ENCODE measurements at regions not wholly inside any gene's neighbourhood (a gene's known extent, or its start where the extent isn't known, plus 50 kb on each side); places are given as distances from the start of the nearest gene placed in this dataset.

GRCh38 chr6:126526547-126526946 is 186.6 kb downstream of the CENPW start:
- no peaks in the 10 kb centered on the region for H3K36me3 ChIP-seq (ENCODE audit: control insufficient read depth, insufficient read depth, low read length)
- no peak overlapping the region for H3K4me3 ChIP-seq (ENCODE audit: low read length)
- no CpG with 5 or more reads among the region's 2 CpGs for WGBS (ENCODE audit: insufficient coverage)
- no peak overlapping the region for H3K27ac ChIP-seq (ENCODE audit: low read length)
- H3K9me3 ChIP-seq (replicated peaks; ENCODE audit: control insufficient read depth, low read depth, low read length) = no peaks in the 10 kb centered on the region
- DNase-seq = no peak
- H3K4me1 ChIP-seq (ENCODE audit: control insufficient read depth, insufficient read depth, low read length) = no peaks in the 10 kb centered on the region
- H3K27me3 ChIP-seq (ENCODE audit: control insufficient read depth, insufficient read depth, low read length) = no peaks in the 10 kb centered on the region

DNA sequence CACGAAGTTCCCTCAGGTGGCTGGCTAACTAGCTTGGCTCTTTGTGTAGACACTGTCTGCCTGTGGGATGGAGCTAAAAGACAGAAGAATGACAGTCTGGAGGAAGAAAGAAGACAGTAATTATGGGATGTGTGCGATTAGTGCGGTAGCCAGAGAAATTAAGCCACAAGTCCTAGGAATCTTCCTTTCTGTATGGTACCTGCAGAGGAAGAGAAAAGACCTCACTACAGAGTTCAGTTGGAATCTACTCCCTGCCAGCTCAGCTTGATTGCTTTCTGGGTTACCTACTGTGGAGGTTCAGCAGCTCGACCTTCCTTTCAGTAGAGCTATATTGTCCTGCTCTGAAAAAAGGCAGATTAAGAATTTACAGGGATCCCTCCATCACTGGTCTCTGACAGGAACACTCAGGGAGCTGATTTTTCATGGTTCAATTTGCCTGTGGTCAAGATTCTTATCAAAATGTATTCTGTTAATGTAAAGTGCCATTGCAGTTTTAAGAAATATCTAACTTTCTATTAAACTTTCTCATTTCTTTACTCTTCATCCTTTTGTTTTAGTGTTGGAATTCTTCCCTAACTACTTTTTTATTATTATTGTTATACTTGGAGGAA is 187.2 kb downstream of the CENPW start:
- DNase-seq = no peak
- H3K27me3 ChIP-seq (ENCODE audit: control insufficient read depth, insufficient read depth, low read length) = no peaks in the 10 kb centered on the region
- WGBS (ENCODE audit: insufficient coverage) = 77% methylated on average over 3 of the region's 4 CpGs
- H3K36me3 ChIP-seq (ENCODE audit: control insufficient read depth, insufficient read depth, low read length) = no peaks in the 10 kb centered on the region
- no peaks in the 10 kb centered on the region for H3K4me1 ChIP-seq (ENCODE audit: control insufficient read depth, insufficient read depth, low read length)
- no peak overlapping the region for H3K4me3 ChIP-seq (ENCODE audit: low read length)
- no peaks in the 10 kb centered on the region for H3K9me3 ChIP-seq (replicated peaks; ENCODE audit: control insufficient read depth, low read depth, low read length)
- H3K27ac ChIP-seq (ENCODE audit: low read length) = no peak overlapping the region

DNA sequence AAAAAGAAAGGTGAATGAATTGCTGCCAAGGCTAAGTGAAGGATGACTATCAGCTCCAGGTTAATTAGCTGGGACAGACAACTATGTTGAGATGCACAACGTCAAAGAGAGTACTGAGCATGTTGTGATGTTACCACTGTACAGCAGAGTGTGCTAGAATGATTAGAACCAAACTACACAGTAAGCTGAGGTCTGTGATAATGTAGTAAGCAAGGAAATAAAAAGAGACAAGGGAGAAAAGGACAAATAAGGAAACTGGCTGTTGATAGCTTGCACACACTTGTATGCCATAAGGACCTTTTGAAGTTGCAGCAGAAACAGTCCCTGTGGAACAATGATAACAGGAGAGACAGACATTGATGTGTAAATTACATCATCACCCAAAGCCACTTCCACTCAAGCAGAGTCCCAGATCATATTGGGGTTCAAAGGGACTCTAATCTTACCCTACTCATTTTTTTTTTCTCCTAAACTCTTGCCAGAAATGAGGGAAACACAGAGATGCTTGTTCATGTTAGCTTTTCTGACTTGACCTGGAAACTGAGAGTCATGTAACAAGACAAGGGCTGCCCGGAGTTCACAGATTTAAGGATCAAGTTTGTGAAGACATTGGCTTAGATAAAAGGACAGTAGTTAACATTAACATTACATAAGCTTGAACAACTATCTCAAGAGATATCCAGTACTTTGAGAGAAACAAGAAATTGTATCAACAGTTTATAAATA is 189.9 kb downstream of the CENPW start:
- Histone ChIP-seq H3K27ac (ENCODE audit: low read length) (no peak overlapping the region), H3K4me1 (ENCODE audit: control insufficient read depth, insufficient read depth, low read length) (no peaks in the 10 kb centered on the region), H3K4me3 (ENCODE audit: low read length) (no peak overlapping the region), H3K36me3 (ENCODE audit: control insufficient read depth, insufficient read depth, low read length) (no peaks in the 10 kb centered on the region), H3K9me3 (replicated peaks; ENCODE audit: control insufficient read depth, low read depth, low read length) (no peaks in the 10 kb centered on the region), H3K27me3 (ENCODE audit: control insufficient read depth, insufficient read depth, low read length) (no peaks in the 10 kb centered on the region)
- WGBS (ENCODE audit: insufficient coverage) = no CpG with 5 or more reads among the region's 2 CpGs
- peak; percentile 61 for DNase-seq

GRCh38 chr6:126530775-126531174 is 190.9 kb downstream of the CENPW start:
- Histone ChIP-seq H3K27ac (ENCODE audit: low read length) (no peak overlapping the region), H3K27me3 (ENCODE audit: control insufficient read depth, insufficient read depth, low read length) (no peaks in the 10 kb centered on the region), H3K4me3 (ENCODE audit: low read length) (no peak overlapping the region), H3K9me3 (replicated peaks; ENCODE audit: control insufficient read depth, low read depth, low read length) (no peaks in the 10 kb centered on the region), H3K4me1 (ENCODE audit: control insufficient read depth, insufficient read depth, low read length) (no peaks in the 10 kb centered on the region), H3K36me3 (ENCODE audit: control insufficient read depth, insufficient read depth, low read length) (no peaks in the 10 kb centered on the region)
- DNase-seq = peak; percentile 41

DNA sequence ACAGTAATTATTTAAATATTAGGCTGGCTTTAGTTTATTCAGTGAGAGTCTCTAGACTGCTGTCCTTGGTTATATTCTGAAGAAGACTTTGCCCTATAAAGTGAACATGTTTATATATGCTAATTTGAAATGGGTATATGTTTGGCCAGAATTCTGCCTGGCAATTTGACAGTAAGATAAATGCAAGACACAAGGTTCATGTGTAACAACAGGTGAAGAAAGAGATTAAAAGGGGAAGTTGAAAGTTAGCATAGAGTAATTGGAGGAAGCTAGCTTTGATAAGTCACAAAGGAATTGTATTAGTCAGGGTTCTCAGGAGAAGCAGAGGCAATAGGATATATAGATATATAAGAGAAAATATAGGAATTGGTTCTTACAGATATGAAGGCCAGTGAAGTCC is 191.4 kb downstream of the CENPW start:
- Histone ChIP-seq H3K4me1 (ENCODE audit: control insufficient read depth, insufficient read depth, low read length) (no peaks in the 10 kb centered on the region), H3K27ac (ENCODE audit: low read length) (no peak overlapping the region), H3K4me3 (ENCODE audit: low read length) (no peak overlapping the region), H3K9me3 (replicated peaks; ENCODE audit: control insufficient read depth, low read depth, low read length) (no peaks in the 10 kb centered on the region), H3K27me3 (ENCODE audit: control insufficient read depth, insufficient read depth, low read length) (no peaks in the 10 kb centered on the region), H3K36me3 (ENCODE audit: control insufficient read depth, insufficient read depth, low read length) (no peaks in the 10 kb centered on the region)
- no peak for DNase-seq

DNA sequence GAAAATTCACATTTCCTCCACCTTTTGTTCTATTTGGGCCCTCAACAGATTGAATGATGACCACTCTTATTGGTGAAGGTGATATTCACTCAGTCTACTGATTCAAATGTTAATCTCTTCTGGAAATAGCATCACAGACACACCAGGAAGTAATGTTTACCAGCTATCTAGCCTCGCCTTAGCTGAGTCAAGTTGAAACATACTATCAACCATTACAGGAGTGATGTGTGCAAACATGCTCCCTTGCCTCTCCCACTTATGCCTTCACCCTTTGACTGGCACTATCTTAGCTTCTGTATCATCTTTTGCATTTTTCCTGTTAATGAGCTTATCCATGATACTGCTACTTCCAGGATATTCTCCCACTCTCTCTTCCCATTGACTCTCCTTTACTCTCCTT is 191.9 kb downstream of the CENPW start:
- DNase-seq = no peak
- H3K27ac ChIP-seq (ENCODE audit: low read length) = no peak overlapping the region
- no peaks in the 10 kb centered on the region for H3K4me1 ChIP-seq (ENCODE audit: control insufficient read depth, insufficient read depth, low read length)
- H3K27me3 ChIP-seq (ENCODE audit: control insufficient read depth, insufficient read depth, low read length) = no peaks in the 10 kb centered on the region
- 100% methylated on average over 1 of the region's 1 CpG for WGBS (ENCODE audit: insufficient coverage)
- no peaks in the 10 kb centered on the region for H3K9me3 ChIP-seq (replicated peaks; ENCODE audit: control insufficient read depth, low read depth, low read length)
- no peaks in the 10 kb centered on the region for H3K36me3 ChIP-seq (ENCODE audit: control insufficient read depth, insufficient read depth, low read length)
- no peak overlapping the region for H3K4me3 ChIP-seq (ENCODE audit: low read length)

GRCh38 chr6:126534401-126534800 is 194.5 kb downstream of the CENPW start:
- H3K27me3 ChIP-seq (ENCODE audit: control insufficient read depth, insufficient read depth, low read length) = no peaks in the 10 kb centered on the region
- no peak overlapping the region for H3K4me3 ChIP-seq (ENCODE audit: low read length)
- WGBS (ENCODE audit: insufficient coverage) = no CpG with 5 or more reads among the region's 2 CpGs
- H3K27ac ChIP-seq (ENCODE audit: low read length) = no peak overlapping the region
- no peaks in the 10 kb centered on the region for H3K36me3 ChIP-seq (ENCODE audit: control insufficient read depth, insufficient read depth, low read length)
- DNase-seq = no peak
- H3K4me1 ChIP-seq (ENCODE audit: control insufficient read depth, insufficient read depth, low read length) = no peaks in the 10 kb centered on the region
- H3K9me3 ChIP-seq (replicated peaks; ENCODE audit: control insufficient read depth, low read depth, low read length) = no peaks in the 10 kb centered on the region

DNA sequence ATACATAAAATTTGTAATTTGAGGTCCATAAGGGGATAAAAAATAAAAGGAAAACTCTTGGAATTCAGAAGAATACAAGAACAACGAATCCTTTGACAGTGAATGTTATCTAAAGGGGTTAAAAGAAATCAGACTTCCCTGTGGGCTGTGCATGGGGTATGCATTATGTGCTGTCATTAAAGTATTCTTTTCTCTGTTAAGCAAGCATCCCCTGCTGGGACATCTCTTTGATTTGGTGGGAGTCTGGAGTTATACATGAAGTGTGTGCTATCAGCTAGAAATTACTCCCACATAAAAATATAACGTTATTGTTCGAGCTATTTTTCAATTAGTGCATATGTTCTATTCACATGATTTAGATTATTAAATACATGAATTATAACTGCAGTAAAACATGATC is 195.2 kb downstream of the CENPW start:
- WGBS (ENCODE audit: insufficient coverage) = no CpG with 5 or more reads among the region's 3 CpGs

DNA sequence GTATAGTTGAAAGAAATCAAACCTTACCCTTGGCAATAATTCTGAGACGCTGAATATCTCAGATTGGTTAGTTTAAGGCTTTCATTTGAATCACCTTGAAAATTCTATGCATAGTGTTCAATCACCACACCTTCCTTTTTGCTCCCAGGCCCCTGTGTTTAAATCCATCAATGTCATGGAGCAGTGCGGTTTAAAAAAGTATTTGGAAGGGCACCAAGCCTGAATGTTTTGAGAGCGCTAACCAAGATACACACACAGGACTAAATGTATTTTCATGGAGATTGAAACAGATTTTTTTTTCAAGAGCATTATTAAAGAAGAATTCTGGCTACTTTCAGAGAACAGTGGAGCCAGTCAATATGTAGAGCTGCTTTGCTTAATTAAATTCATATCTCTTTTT is 195.7 kb downstream of the CENPW start:
- Histone ChIP-seq H3K36me3 (ENCODE audit: control insufficient read depth, insufficient read depth, low read length) (no peaks in the 10 kb centered on the region), H3K27ac (ENCODE audit: low read length) (no peak overlapping the region), H3K27me3 (ENCODE audit: control insufficient read depth, insufficient read depth, low read length) (no peaks in the 10 kb centered on the region), H3K4me3 (ENCODE audit: low read length) (no peak overlapping the region), H3K4me1 (ENCODE audit: control insufficient read depth, insufficient read depth, low read length) (no peaks in the 10 kb centered on the region), H3K9me3 (replicated peaks; ENCODE audit: control insufficient read depth, low read depth, low read length) (no peaks in the 10 kb centered on the region)
- WGBS (ENCODE audit: insufficient coverage) = no CpG with 5 or more reads among the region's 3 CpGs
- DNase-seq = no peak

More for the DNA sequence above, 195.2 kb downstream of the CENPW start:
- Histone ChIP-seq H3K27me3 (ENCODE audit: control insufficient read depth, insufficient read depth, low read length) (no peaks in the 10 kb centered on the region), H3K4me3 (ENCODE audit: low read length) (no peak overlapping the region), H3K36me3 (ENCODE audit: control insufficient read depth, insufficient read depth, low read length) (no peaks in the 10 kb centered on the region), H3K9me3 (replicated peaks; ENCODE audit: control insufficient read depth, low read depth, low read length) (no peaks in the 10 kb centered on the region), H3K4me1 (ENCODE audit: control insufficient read depth, insufficient read depth, low read length) (no peaks in the 10 kb centered on the region), H3K27ac (ENCODE audit: low read length) (no peak overlapping the region)
- DNase-seq = no peak

DNA sequence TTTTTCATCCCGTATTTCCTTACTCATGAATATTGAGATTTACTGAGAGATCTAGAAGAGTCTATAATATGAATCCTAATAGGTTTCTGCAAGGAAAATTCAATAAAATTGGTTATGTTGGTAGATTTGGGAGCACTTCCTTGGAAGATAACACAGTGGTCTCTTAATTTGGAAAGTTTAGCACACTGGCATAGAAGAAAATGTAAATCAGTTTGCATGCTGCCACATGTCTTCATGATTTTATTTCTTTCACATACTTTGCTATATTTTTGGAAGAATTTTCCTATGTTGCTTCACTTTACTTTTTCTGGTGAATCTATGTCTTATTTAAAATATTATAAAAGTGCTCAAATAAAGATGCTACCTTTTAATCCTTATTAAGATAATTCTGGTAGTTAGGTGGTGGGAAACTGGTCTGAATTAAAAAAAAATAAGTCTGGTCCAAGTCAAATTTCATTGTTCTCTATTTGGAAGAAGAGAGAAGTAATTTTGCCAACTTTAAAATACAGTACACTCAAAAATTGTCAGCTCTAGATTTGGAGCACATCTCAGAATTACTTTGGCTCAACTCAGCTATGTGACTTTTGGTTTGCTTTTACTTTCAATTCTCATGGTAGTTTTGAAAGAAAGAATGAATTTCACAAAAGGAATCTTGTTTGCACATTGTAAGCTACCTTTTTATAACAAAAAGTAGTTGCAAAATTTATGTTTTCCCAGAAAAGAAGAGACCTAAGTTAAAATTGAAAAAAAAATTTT is 197.3 kb downstream of the CENPW start:
- WGBS (ENCODE audit: insufficient coverage) = no CpG with 5 or more reads among the region's 1 CpG
- DNase-seq = peak; percentile 72
- H3K27me3 ChIP-seq (ENCODE audit: control insufficient read depth, insufficient read depth, low read length) = no peaks in the 10 kb centered on the region
- H3K9me3 ChIP-seq (replicated peaks; ENCODE audit: control insufficient read depth, low read depth, low read length) = no peaks in the 10 kb centered on the region
- no peak overlapping the region for H3K27ac ChIP-seq (ENCODE audit: low read length)
- no peak overlapping the region for H3K4me3 ChIP-seq (ENCODE audit: low read length)
- no peaks in the 10 kb centered on the region for H3K36me3 ChIP-seq (ENCODE audit: control insufficient read depth, insufficient read depth, low read length)
- no peaks in the 10 kb centered on the region for H3K4me1 ChIP-seq (ENCODE audit: control insufficient read depth, insufficient read depth, low read length)

Data from muscle of leg (tissue), 3 donors.